K562 (cell line): ENCODE measurements at regions not wholly inside any gene's neighbourhood (a gene's known extent, or its start where the extent isn't known, plus 50 kb on each side); places are given as distances from the start of the nearest gene placed in this dataset.

Experiments used
- ATAC-seq: fragments of 200-7000 bp; cut with Tn5 transposase; 3 replicates; pipeline ENCODE4 v1.9.1; 2020; ENCODE audit warnings: moderate library complexity
- BruUV-seq: library from RNA; stranded (reverse); fragments of 400-500 nt; replicated peaks from 2 replicates; lab custom pipeline; 2021; lab: Mats Ljungman, UMichigan
- CTCF ChIA-PET: fragments of 300-600 bp; formaldehyde crosslinking; extraction: SDS; loops from one replicate; lab custom pipeline; 2021; ENCODE audit warnings: low intra/inter-chr PET ratio; lab: Yijun Ruan, JAX
- POLR2A ChIA-PET: fragments of 300-600, 350-650 bp; sonication (Branson Sonifier 250); formaldehyde crosslinking; extraction: SDS; loops from one replicate; lab custom pipeline; 2021; ENCODE audit warnings: antibody characterized with exemption, inconsistent platforms; lab: Yijun Ruan, JAX
- DNase-seq, 4 experiments: peaks; one replicate each; pipeline versions ENCODE4 v3.0.0 to v3.0.0-alpha.2; 2011 to 2018; ENCODE audit warnings: low spot score in 3 of 4, mixed read lengths in 3 of 4; ENCODE audit errors: extremely low read depth in 1 of 4
- FAIRE-seq: peaks from 2 replicates; lab custom pipeline; 2011; peaks lifted over from hg19 to GRCh38; lab: Jason Lieb, UNC
- H2AFZ ChIP-seq: 2 replicates; pipeline ENCODE4 v1.6.0; 2011; ENCODE audit warnings: low read depth, low read length, control low read depth, inconsistent platforms
- H3K27ac ChIP-seq: fragments of 200-600 bp; 3 replicates; pipeline ENCODE4 v1.8.0; 2011; ENCODE audit warnings: low read depth, mild to moderate bottlenecking, control low read depth, inconsistent platforms, low read length, moderate library complexity, mixed read lengths; ENCODE audit errors: extremely low read depth
- H3K27me3 ChIP-seq, 2 experiments: fragments of 300-600 bp in 1 of 2; 2 replicates in 1 of 2; 3 replicates in 1 of 2; pipeline versions ENCODE4 v1.6.0 to v1.8.0; 2011; ENCODE audit warnings: inconsistent platforms in 2 of 2, low read length in 2 of 2, mild to moderate bottlenecking in 1 of 2, mixed read lengths in 1 of 2, moderate library complexity in 1 of 2; ENCODE audit not compliant: control insufficient read depth in 2 of 2, insufficient read depth in 2 of 2
- H3K36me3 ChIP-seq: fragments of 300-600 bp; 3 replicates; pipeline ENCODE4 v1.8.0; 2011; ENCODE audit warnings: mild to moderate bottlenecking, low read length, inconsistent platforms; ENCODE audit not compliant: control insufficient read depth, insufficient read depth
- H3K4me1 ChIP-seq, 2 experiments: fragments of 200-600 bp in 1 of 2; replicated peaks in 1 of 2; 2 replicates in 1 of 2; 3 replicates in 1 of 2; pipeline versions ENCODE4 v1.5.1 to v1.8.0; 2011; ENCODE audit warnings: inconsistent platforms in 2 of 2, low read length in 2 of 2, mild to moderate bottlenecking in 1 of 2, mixed read lengths in 1 of 2, moderate library complexity in 1 of 2; ENCODE audit not compliant: control insufficient read depth in 2 of 2, insufficient read depth in 2 of 2
- H3K4me2 ChIP-seq: 2 replicates; pipeline ENCODE4 v1.6.1; 2011; ENCODE audit warnings: low read length, control low read depth, inconsistent platforms, mixed read lengths; ENCODE audit not compliant: insufficient read depth
- H3K4me3 ChIP-seq: fragments of 200-600 bp; sonication (generic), shearing (Covaris generic); 2 replicates; pipeline ENCODE4 v1.5.1; 2016; ENCODE audit warnings: control low read depth, inconsistent platforms
- H3K79me2 ChIP-seq: fragments of 200-600 bp; 3 replicates; pipeline ENCODE4 v1.8.0; 2011; ENCODE audit warnings: low read length, inconsistent platforms; ENCODE audit not compliant: control insufficient read depth, insufficient read depth
- H3K9ac ChIP-seq, 2 experiments: 2 replicates each; pipeline versions ENCODE4 v1.6.0 to v1.6.1; 2011; ENCODE audit warnings: low read depth in 2 of 2, low read length in 2 of 2, control low read depth in 1 of 2, inconsistent platforms in 1 of 2, mild to moderate bottlenecking in 1 of 2, mixed read lengths in 1 of 2; ENCODE audit not compliant: insufficient read depth in 1 of 2
- H3K9me1 ChIP-seq: one replicate; pipeline ENCODE4 v1.6.0; 2011; ENCODE audit warnings: inconsistent platforms, mild to moderate bottlenecking, low read length, moderate library complexity; ENCODE audit not compliant: control insufficient read depth, insufficient read depth
- H3K9me3 ChIP-seq: replicated peaks from 2 replicates; pipeline ENCODE4 v1.5.1; 2011; ENCODE audit warnings: low read depth, low read length, inconsistent platforms; ENCODE audit not compliant: control insufficient read depth, insufficient read depth
- H4K20me1 ChIP-seq: replicated peaks from 2 replicates; pipeline ENCODE4 v1.6.1; 2011; ENCODE audit warnings: low read length, inconsistent platforms, mixed read lengths; ENCODE audit not compliant: control insufficient read depth, insufficient read depth
- ARID1B ChIP-seq: fragments of 450-650 bp; IDR thresholded peaks from 2 replicates; pipeline ENCODE4 v1.6.1; 2016; ENCODE audit warnings: antibody characterized with exemption, mild to moderate bottlenecking, inconsistent platforms
- CREM ChIP-seq: IDR thresholded peaks from 2 replicates; pipeline ENCODE4 v1.6.1; 2014; ENCODE audit warnings: antibody characterized with exemption, low read depth
- EGR1 ChIP-seq: fragments of 450-650 bp; conservative IDR thresholded peaks from 2 replicates; pipeline ENCODE4 v1.6.1; 2017; ENCODE audit warnings: mild to moderate bottlenecking
- KAT2B ChIP-seq: IDR thresholded peaks from one replicate; pipeline ENCODE4 v1.6.1; 2012; ENCODE audit warnings: low read depth, mild to moderate bottlenecking, control low read depth, inconsistent platforms, low read length, moderate library complexity
- LCOR ChIP-seq: sonication (generic); formaldehyde crosslinking; IDR thresholded peaks from 2 replicates; pipeline ENCODE4 v1.8.0; 2022; ENCODE audit warnings: mild to moderate bottlenecking, missing genetic modification reagents
- NCOA4 ChIP-seq: fragments of 450-650 bp; IDR thresholded peaks from 2 replicates; pipeline ENCODE4 v1.6.1; 2018; ENCODE audit warnings: mild to moderate bottlenecking; ENCODE audit not compliant: partially characterized antibody
- PCBP2 ChIP-seq: fragments of 200-400 bp; formaldehyde crosslinking; IDR thresholded peaks from 2 replicates; pipeline ENCODE4 v1.6.1; 2018; ENCODE audit warnings: low read length, low read depth, mild to moderate bottlenecking, moderate library complexity; ENCODE audit not compliant: poor library complexity, severe bottlenecking
- SMARCC2 ChIP-seq: fragments of 450-650 bp; IDR thresholded peaks from 2 replicates; pipeline ENCODE4 v1.6.1; 2017; ENCODE audit warnings: antibody characterized with exemption, moderate library complexity, mild to moderate bottlenecking, low read depth
- SRF ChIP-seq, 2 experiments: fragments of 250-450, 450-650 bp in 1 of 2; sonication (Bioruptor Pico) in 1 of 2; sonication (generic) in 1 of 2; formaldehyde crosslinking; IDR thresholded peaks; 2 replicates each; pipeline versions ENCODE4 v1.5.0 to v1.5.1; 2020 to 2022; ENCODE audit warnings: mild to moderate bottlenecking in 1 of 2, missing genetic modification reagents in 1 of 2
- TBP ChIP-seq: optimal IDR thresholded peaks from 2 replicates; pipeline ENCODE3; 2011; ENCODE audit warnings: low read depth, low read length, improper control_type of control experiment
- ZNF444 ChIP-seq: fragments of 250-450 bp; sonication (Bioruptor Pico); IDR thresholded peaks from 2 replicates; pipeline ENCODE4 v1.4.0; 2020; ENCODE audit warnings: mild to moderate bottlenecking, moderate library complexity
- ZNF561 ChIP-seq: fragments of 450-650 bp; formaldehyde crosslinking; conservative IDR thresholded peaks from 2 replicates; pipeline ENCODE4 v1.4.0; 2020; ENCODE audit warnings: mild to moderate bottlenecking, moderate library complexity
- ZNF644 ChIP-seq: fragments of 200-800 bp; sonication (Bioruptor generic); IDR thresholded peaks from 2 replicates; pipeline ENCODE4 v1.6.1; 2016; ENCODE audit warnings: low read depth, missing genetic modification characterization, missing compliant biosample characterization
- ZNF76 ChIP-seq: fragments of 250-450 bp; sonication (Bioruptor Pico); IDR thresholded peaks from 2 replicates; pipeline ENCODE4 v1.4.0; 2020; ENCODE audit warnings: mild to moderate bottlenecking, moderate library complexity, borderline replicate concordance
- ZNF785 ChIP-seq: fragments of 250-450 bp; sonication (Bioruptor Pico); IDR thresholded peaks from 2 replicates; pipeline ENCODE4 v1.4.0; 2020; ENCODE audit warnings: mild to moderate bottlenecking
- WGBS: fragments of 100-300 bp; shearing (Covaris generic); methylation state at CpG from one replicate; pipeline ENCODE4 v1.1.6; 2016; ENCODE audit warnings: low coverage, mixed read lengths; ENCODE audit not compliant: insufficient coverage; ENCODE audit errors: missing lambda C conversion rate; 5-methylcytosine and 5-hydroxymethylcytosine counted together
- in situ Hi-C: fragments of 300-500 bp; cut with MboI; formaldehyde crosslinking; loops from 4 replicates; pipeline ENCODE4 v1.15.0; 2018; ENCODE audit warnings: inconsistent platforms, mixed read lengths
- intact Hi-C: fragments of 100-400 bp; cut with micrococcal nuclease; formaldehyde crosslinking; loops from 2 replicates; pipeline ENCODE4 v1.14.2; 2022
- TF ChIP-seq, protein P1 (sequence below), 2 experiments: fragments of 450-650 bp; IDR thresholded peaks; 2 replicates each; pipeline ENCODE4 v1.6.1; 2016; ENCODE audit warnings: mild to moderate bottlenecking in 2 of 2, borderline replicate concordance in 1 of 2, low read depth in 1 of 2, moderate library complexity in 1 of 2

DNA sequence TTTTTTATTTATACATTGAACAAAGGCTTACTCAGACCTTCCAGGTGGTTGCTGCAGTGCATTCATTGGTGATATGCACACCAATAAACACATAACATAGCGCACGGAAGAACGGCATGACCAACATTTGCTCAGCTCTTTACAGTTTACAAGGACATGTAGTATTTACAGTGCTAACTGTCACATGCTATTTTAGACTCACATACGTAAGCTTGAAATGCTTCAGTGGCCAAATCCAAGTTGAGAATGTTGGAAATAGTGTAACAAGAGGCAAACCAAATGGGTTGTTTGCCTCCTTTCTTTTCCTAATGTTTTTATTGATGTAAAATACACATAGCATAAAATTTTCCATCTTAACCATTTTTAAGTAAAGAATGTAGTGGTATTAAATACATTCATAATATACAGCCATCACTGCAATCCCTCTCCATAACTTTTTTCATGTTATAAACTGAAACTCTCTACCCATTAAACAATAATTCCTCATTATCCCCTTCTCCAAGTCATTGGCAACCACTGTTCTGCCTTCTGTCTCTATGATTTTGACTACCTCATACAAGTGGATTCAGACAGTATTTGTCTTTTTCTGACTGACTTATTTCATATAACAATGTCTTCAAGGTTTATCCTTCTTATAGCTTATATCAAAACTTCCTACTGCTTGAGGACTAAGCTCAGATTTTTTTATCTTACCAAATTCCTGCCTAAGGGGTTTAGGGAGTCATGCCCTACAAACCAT lies 1722.9 kb upstream of the AGA start:
- H3K4me1 ChIP-seq = no peaks in the 10 kb centered on the region
- ChIA-PET CTCF (interaction anchor here (0.6 kb wide), 1 partner anchor 173 kb away, joined by 3 read pairs; no protein-coding TSS in a partner anchor), POLR2A (no interaction called here)
- H2AFZ ChIP-seq = no peak overlapping the region
- H3K4me2 ChIP-seq = no peak overlapping the region
- no peak overlapping the region for H3K9ac ChIP-seq
- H4K20me1 ChIP-seq = no peaks in the 10 kb centered on the region
- no peaks in the 10 kb centered on the region for H3K27me3 ChIP-seq
- 4% methylated on average over 4 of the region's 4 CpGs for WGBS
- no peaks in the 10 kb centered on the region for H3K79me2 ChIP-seq
- BruUV-seq = no TSS peak
- in situ Hi-C loops = no loop called here
- no peak overlapping the region for H3K27ac ChIP-seq
- no peaks in the 10 kb centered on the region for H3K9me1 ChIP-seq
- no peak for DNase-seq
- no peaks in the 10 kb centered on the region for H3K36me3 ChIP-seq
- ATAC-seq = no peak
- FAIRE-seq = no peak
- H3K9me3 ChIP-seq = no peaks in the 10 kb centered on the region
- intact Hi-C loops = no loop called here
- H3K4me3 ChIP-seq = no peak overlapping the region
- TF ChIP-seq EGR1 (no peak), LCOR (CRISPR knock-in tag) (no peak), CREM (no peak), NCOA4 (no peak), ARID1B (no peak), TBP (no peak), ZNF444 (CRISPR knock-in tag) (no peak), ZNF76 (CRISPR knock-in tag) (no peak), SRF (CRISPR knock-in tag; IDR thresholded peaks at IDR 0.05) (no peak), KAT2B (no peak), ZNF644 (no peak), ZNF785 (CRISPR knock-in tag) (no peak), ZNF561 (CRISPR knock-in tag) (no peak), PCBP2 (no peak), SMARCC2 (no peak)
- TF ChIP-seq, protein P1, sequence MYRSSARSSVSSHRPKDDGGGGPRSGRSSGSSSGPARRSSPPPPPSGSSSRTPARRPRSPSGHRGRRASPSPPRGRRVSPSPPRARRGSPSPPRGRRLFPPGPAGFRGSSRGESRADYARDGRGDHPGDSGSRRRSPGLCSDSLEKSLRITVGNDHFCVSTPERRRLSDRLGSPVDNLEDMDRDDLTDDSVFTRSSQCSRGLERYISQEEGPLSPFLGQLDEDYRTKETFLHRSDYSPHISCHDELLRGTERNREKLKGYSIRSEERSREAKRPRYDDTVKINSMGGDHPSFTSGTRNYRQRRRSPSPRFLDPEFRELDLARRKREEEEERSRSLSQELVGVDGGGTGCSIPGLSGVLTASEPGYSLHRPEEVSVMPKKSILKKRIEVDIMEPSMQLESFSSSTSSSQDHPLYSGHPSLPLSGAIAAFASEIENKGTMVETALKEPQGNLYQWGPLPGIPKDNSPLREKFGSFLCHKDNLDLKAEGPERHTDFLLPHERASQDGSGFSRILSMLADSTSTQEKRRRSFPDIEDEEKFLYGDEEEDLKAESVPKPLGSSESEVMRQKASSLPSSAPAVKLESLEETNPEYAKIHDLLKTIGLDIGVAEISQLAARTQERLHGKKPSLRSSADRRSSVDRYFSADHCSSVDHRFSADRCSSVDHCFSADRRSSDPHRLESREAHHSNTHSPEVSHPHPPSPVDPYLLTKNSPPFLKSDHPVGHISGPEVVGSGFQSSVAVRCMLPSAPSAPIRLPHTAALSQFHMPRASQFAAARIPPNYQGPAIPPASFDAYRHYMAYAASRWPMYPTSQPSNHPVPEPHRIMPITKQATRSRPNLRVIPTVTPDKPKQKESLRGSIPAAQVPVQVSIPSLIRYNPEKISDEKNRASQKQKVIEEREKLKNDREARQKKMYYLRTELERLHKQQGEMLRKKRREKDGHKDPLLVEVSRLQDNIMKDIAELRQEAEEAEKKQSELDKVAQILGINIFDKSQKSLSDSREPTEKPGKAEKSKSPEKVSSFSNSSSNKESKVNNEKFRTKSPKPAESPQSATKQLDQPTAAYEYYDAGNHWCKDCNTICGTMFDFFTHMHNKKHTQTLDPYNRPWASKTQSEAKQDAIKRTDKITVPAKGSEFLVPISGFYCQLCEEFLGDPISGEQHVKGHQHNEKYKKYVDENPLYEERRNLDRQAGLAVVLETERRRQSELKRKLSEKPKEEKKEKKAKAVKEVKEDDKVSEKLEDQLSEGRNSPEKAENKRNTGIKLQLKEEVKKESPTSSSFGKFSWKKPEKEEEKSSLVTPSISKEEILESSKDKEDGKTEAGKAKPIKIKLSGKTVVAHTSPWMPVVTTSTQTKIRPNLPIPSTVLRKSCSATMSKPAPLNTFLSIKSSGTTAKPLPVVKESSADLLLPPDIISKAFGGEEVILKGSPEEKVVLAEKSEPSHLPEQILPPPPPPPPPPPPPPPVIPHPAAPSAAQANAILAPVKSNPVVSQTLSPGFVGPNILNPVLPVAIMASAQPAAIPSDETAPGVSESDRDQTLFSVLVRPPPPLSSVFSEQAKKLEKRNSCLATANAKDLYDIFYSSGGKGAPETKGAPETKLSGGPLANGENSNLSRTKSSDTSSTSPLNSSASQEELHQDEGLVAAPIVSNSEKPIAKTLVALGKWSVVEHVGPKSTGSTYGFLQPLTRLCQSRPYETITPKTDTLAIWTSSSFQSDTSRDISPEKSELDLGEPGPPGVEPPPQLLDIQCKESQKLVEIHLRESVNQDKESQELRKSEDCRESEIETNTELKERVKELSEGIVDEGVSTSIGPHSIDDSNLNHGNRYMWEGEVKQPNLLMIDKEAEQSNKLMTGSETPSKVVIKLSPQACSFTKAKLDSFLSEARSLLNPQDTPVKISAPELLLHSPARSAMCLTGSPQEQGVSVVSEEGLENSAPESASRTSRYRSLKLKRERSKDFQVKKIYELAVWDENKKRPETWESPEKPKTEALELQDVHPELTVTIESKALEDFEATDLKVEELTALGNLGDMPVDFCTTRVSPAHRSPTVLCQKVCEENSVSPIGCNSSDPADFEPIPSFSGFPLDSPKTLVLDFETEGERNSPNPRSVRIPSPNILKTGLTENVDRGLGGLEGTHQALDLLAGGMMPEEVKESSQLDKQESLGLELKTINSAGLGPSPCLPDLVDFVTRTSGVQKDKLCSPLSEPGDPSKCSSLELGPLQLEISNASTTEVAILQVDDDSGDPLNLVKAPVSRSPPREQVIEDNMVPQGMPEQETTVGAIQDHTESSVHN (IDR thresholded peaks at IDR 0.05; ENCODE audit: borderline replicate concordance in 1 of 2, low read depth in 1 of 2) = no peak
